ENCODE measurements at regions not wholly inside any gene's neighbourhood (a gene's known extent, or its start where the extent isn't known, plus 50 kb on each side); places are given as distances from the start of the nearest gene placed in this dataset.

- no peak overlapping the region for H3K4me3 ChIP-seq (ENCODE audit: low read depth, low read length)
- no peak for DNase-seq (ENCODE audit: low read depth)
- TF ChIP-seq CTCF (IDR thresholded peaks at IDR 0.05; ENCODE audit: low read depth, low read length, missing control alignments), result no peak
Measured at GRCh38 chr11:130625578-130626306, 177.3 kb downstream of the ADAMTS15 start.

GRCh38 chr11:130629039-130629438, 180.6 kb downstream of the ADAMTS15 start:
- no peak overlapping the region for H3K4me3 ChIP-seq (ENCODE audit: low read depth, low read length)
- no peak for TF ChIP-seq CTCF (IDR thresholded peaks at IDR 0.05; ENCODE audit: low read depth, low read length, missing control alignments)
- DNase-seq (ENCODE audit: low read depth), result no peak

GRCh38 chr11:130631119-130631518, 182.7 kb downstream of the ADAMTS15 start:
- DNase-seq (ENCODE audit: low read depth), result no peak
- no peak for TF ChIP-seq CTCF (IDR thresholded peaks at IDR 0.05; ENCODE audit: low read depth, low read length, missing control alignments)
- H3K4me3 ChIP-seq (ENCODE audit: low read depth, low read length), result no peak overlapping the region

- no peak for DNase-seq (ENCODE audit: low read depth)
- H3K4me3 ChIP-seq (ENCODE audit: low read depth, low read length), result no peak overlapping the region
- TF ChIP-seq CTCF (IDR thresholded peaks at IDR 0.05; ENCODE audit: low read depth, low read length, missing control alignments), result no peak
Measured at GRCh38 chr11:130633466-130633865, 185.0 kb downstream of the ADAMTS15 start.

GRCh38 chr11:130634186-130634585, 185.7 kb downstream of the ADAMTS15 start:
- no peak for TF ChIP-seq CTCF (IDR thresholded peaks at IDR 0.05; ENCODE audit: low read depth, low read length, missing control alignments)
- no peak for DNase-seq (ENCODE audit: low read depth)
- H3K4me3 ChIP-seq (ENCODE audit: low read depth, low read length), result no peak overlapping the region

GRCh38 chr11:130634961-130635473, 186.6 kb downstream of the ADAMTS15 start:
- no peak overlapping the region for H3K4me3 ChIP-seq (ENCODE audit: low read depth, low read length)
- no peak for DNase-seq (ENCODE audit: low read depth)
- TF ChIP-seq CTCF (IDR thresholded peaks at IDR 0.05; ENCODE audit: low read depth, low read length, missing control alignments), result no peak

Measured in GM12864 (cell line).